GM19043 (cell line): ENCODE measurements at regions not wholly inside any gene's neighbourhood (a gene's known extent, or its start where the extent isn't known, plus 50 kb on each side); places are given as distances from the start of the nearest gene placed in this dataset.
"Not testable (repeated sequence)": the region's sequence is repeated elsewhere in the genome, so short reads cannot be mapped to it uniquely, and the experiment has no call there.

ENCODE experiments used
- ATAC-seq: cut with Tn5 transposase; IDR thresholded peaks from one replicate; pipeline ENCODE4 v1.9.1; 2021; ENCODE audit warnings: low read depth; ENCODE audit not compliant: unreplicated experiment

- ATAC-seq, result no peak
Measured at GRCh38 chr1:147071142-147071541, 101.1 kb downstream of the PRKAB2 start.

GRCh38 chr1:147062956-147063355, 109.3 kb downstream of the PRKAB2 start:
- ATAC-seq, result no peak

GRCh38 chr1:147061880-147062279, 110.4 kb downstream of the PRKAB2 start:
- ATAC-seq, result not testable (repeated sequence)

GRCh38 chr1:147053269-147053668, 115.1 kb downstream of the NBPF12 start:
- no peak for ATAC-seq

- ATAC-seq, result no peak
Measured at GRCh38 chr1:147052677-147053076, 114.6 kb downstream of the NBPF12 start.

GRCh38 chr1:147052143-147052542, 114.0 kb downstream of the NBPF12 start:
- no peak for ATAC-seq

- ATAC-seq, result no peak
Measured at GRCh38 chr1:147051136-147051535, 113.0 kb downstream of the NBPF12 start.

- ATAC-seq, result no peak
Measured at GRCh38 chr1:147050654-147051053, 112.5 kb downstream of the NBPF12 start.

GRCh38 chr1:147046863-147047394, 108.8 kb downstream of the NBPF12 start:
- not testable (repeated sequence) for ATAC-seq

GRCh38 chr1:147046189-147046862, 108.2 kb downstream of the NBPF12 start:
- ATAC-seq, result no peak
